Coronary artery (tissue), 2 donors: ENCODE measurements at regions not wholly inside any gene's neighbourhood (a gene's known extent, or its start where the extent isn't known, plus 50 kb on each side); places are given as distances from the start of the nearest gene placed in this dataset.

ENCODE experiments used
- DNase-seq: peaks from one replicate; pipeline ENCODE4 v3.0.0-alpha.2; 2017; ENCODE audit warnings: low spot score
- H3K27ac ChIP-seq, 2 donors: fragments of 200-600 bp; sonication (generic); one replicate each; pipeline ENCODE4 v1.5.1; 2016 to 2019
- H3K4me3 ChIP-seq: fragments of 200-600 bp; sonication (generic); 2 replicates; pipeline ENCODE4 v1.5.1; 2016; ENCODE audit warnings: mild to moderate bottlenecking, moderate library complexity
- TF ChIP-seq, protein P1 (sequence below): fragments of 200-600 bp; sonication (generic); IDR thresholded peaks from one replicate; pipeline ENCODE4 v1.5.1; 2019; ENCODE audit warnings: antibody characterized with exemption

GRCh38 chr1:218049641-218050040 lies 235.5 kb upstream of the RRP15 start:
- H3K4me3 ChIP-seq: no peak overlapping the region
- DNase-seq: no peak
- no peak overlapping the region for H3K27ac ChIP-seq
- TF ChIP-seq, protein P1, sequence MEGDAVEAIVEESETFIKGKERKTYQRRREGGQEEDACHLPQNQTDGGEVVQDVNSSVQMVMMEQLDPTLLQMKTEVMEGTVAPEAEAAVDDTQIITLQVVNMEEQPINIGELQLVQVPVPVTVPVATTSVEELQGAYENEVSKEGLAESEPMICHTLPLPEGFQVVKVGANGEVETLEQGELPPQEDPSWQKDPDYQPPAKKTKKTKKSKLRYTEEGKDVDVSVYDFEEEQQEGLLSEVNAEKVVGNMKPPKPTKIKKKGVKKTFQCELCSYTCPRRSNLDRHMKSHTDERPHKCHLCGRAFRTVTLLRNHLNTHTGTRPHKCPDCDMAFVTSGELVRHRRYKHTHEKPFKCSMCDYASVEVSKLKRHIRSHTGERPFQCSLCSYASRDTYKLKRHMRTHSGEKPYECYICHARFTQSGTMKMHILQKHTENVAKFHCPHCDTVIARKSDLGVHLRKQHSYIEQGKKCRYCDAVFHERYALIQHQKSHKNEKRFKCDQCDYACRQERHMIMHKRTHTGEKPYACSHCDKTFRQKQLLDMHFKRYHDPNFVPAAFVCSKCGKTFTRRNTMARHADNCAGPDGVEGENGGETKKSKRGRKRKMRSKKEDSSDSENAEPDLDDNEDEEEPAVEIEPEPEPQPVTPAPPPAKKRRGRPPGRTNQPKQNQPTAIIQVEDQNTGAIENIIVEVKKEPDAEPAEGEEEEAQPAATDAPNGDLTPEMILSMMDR: no peak

DNA sequence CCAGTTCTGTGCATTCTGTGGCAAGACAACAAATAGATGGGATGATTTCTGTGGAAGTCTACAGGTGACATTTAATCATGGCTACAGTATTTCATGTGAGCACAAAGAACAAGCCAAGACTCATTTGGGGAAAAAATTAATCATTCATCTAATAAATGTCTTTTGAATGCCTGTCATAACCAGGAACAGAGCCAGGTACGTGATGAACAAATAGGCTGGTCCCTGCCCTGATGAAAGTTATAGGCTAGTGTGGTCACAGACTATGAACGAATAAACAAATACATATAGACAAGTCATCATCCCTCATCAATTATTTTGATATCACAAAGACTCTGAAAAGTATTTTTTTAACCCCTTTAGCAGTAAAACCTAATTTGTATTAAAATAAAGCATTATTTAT lies 226.4 kb upstream of the RRP15 start:
- TF ChIP-seq, protein P1: no peak
- Histone ChIP-seq H3K27ac (no peak overlapping the region), H3K4me3 (no peak overlapping the region)
- no peak for DNase-seq

- Histone ChIP-seq H3K27ac (no peak overlapping the region), H3K4me3 (no peak overlapping the region)
- TF ChIP-seq, protein P1: no peak
- DNase-seq: no peak
Observed at GRCh38 chr1:218064426-218064825, 220.7 kb upstream of the RRP15 start.

DNA sequence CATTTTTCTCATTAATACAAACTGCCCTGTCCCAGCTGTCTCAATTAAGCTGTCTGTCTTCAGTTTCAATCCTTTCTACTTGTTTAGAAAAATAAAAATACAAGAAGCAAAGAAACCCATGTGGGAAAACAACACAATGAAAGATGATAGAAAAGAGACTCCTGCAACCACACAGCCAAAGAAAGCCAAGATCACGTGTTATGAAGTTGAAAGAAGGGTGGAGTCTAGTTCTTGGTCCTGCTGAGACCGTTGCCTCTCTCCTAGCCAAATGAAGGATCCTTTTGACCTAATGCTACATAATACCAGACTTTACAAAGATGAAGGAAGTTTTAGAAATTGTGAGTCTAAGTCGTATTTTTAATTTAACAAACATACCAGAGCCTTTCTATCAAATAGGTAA lies 218.8 kb upstream of the RRP15 start:
- H3K4me3 ChIP-seq: no peak overlapping the region
- TF ChIP-seq, protein P1: no peak
- no peak overlapping the region for H3K27ac ChIP-seq
- DNase-seq: no peak

GRCh38 chr1:218068241-218068640 lies 216.9 kb upstream of the RRP15 start:
- no peak for DNase-seq
- Histone ChIP-seq H3K4me3 (no peak overlapping the region), H3K27ac (no peak overlapping the region)
- TF ChIP-seq, protein P1: no peak

GRCh38 chr1:218069180-218069579 lies 215.9 kb upstream of the RRP15 start:
- TF ChIP-seq, protein P1: no peak
- Histone ChIP-seq H3K4me3 (no peak overlapping the region), H3K27ac (no peak overlapping the region)
- no peak for DNase-seq

DNA sequence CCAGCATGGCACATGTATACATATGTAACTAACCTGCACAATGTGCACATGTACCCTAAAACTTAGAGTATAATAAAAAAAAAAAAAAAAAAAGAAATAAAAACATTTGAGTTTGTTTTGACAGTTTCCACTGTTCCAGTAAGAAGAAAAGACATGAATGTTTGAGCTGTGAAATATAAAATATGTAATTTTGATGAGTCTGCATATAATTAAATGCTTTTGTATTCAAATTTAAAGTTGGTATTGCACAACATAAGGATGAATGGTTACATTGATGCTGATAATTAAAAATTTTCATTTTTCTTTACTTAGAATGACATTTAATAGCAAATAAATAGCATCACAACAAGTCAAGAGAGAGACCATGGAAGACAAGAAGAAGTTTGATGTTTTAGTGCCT lies 212.0 kb upstream of the RRP15 start:
- Histone ChIP-seq H3K4me3 (no peak overlapping the region), H3K27ac (no peak overlapping the region)
- no peak for DNase-seq
- TF ChIP-seq, protein P1: no peak
